IMR-90 (cell line): ENCODE measurements at regions not wholly inside any gene's neighbourhood (a gene's known extent, or its start where the extent isn't known, plus 50 kb on each side); places are given as distances from the start of the nearest gene placed in this dataset.

ENCODE experiments used
- ATAC-seq: fragments of 200-7000 bp; cut with Tn5 transposase; 2 replicates; pipeline ENCODE4 v1.9.1; 2020; ENCODE audit warnings: low read depth, mild to moderate bottlenecking, moderate library complexity
- BruUV-seq: library from RNA; stranded (reverse); fragments of 400-500 nt; replicated peaks from 2 replicates; lab custom pipeline; 2021; lab: Mats Ljungman, UMichigan
- CTCF ChIA-PET: fragments of 300-600 bp; formaldehyde crosslinking; extraction: SDS; loops from one replicate; lab custom pipeline; 2021; ENCODE audit warnings: antibody characterized with exemption; lab: Yijun Ruan, JAX
- POLR2A ChIA-PET: fragments of 300-600 bp; sonication (Branson Sonifier 250); formaldehyde crosslinking; loops from one replicate; lab custom pipeline; 2022; ENCODE audit warnings: antibody characterized with exemption; ENCODE audit not compliant: unreplicated experiment; lab: Charles Lee
- DNase-seq: peaks from one replicate; pipeline ENCODE4 v3.0.0; 2013
- H2AFZ ChIP-seq: replicated peaks from 2 replicates; pipeline ENCODE3; 2013; ENCODE audit warnings: low read length, mild to moderate bottlenecking; ENCODE audit not compliant: poor library complexity
- H2AK5ac ChIP-seq: 2 replicates; pipeline ENCODE4 v1.6.1; 2013; ENCODE audit warnings: low read depth, low read length, inconsistent platforms
- H2AK9ac ChIP-seq: replicated peaks from 2 replicates; pipeline ENCODE3; 2013; ENCODE audit warnings: mild to moderate bottlenecking, low read depth, low read length, moderate library complexity; ENCODE audit not compliant: poor library complexity
- H2BK120ac ChIP-seq: 2 replicates; pipeline ENCODE4 v1.6.1; 2013; ENCODE audit warnings: low read depth, low read length, inconsistent platforms
- H2BK15ac ChIP-seq: 3 replicates; pipeline ENCODE4 v1.6.1; 2013; ENCODE audit warnings: low read depth, low read length, inconsistent platforms
- H2BK20ac ChIP-seq: 2 replicates; pipeline ENCODE4 v1.6.1; 2013; ENCODE audit warnings: low read depth, mild to moderate bottlenecking, inconsistent platforms, low read length, moderate library complexity
- H2BK5ac ChIP-seq: 2 replicates; pipeline ENCODE4 v1.6.1; 2013; ENCODE audit warnings: mild to moderate bottlenecking, low read depth, low read length, inconsistent platforms; ENCODE audit not compliant: poor library complexity, severe bottlenecking
- H3K14ac ChIP-seq: replicated peaks from 2 replicates; pipeline ENCODE4 v1.6.1; 2013; ENCODE audit warnings: low read depth, low read length, inconsistent platforms
- H3K18ac ChIP-seq: 2 replicates; pipeline ENCODE4 v1.6.1; 2013; ENCODE audit warnings: low read depth, low read length, control low read depth
- H3K23ac ChIP-seq: 2 replicates; pipeline ENCODE4 v1.6.1; 2013; ENCODE audit warnings: low read depth, low read length, inconsistent platforms
- H3K27ac ChIP-seq: 2 replicates; pipeline ENCODE4 v1.5.1; 2013; ENCODE audit warnings: mild to moderate bottlenecking, control low read depth, low read length; ENCODE audit not compliant: insufficient read depth
- H3K27me3 ChIP-seq: 2 replicates; pipeline ENCODE4 v1.6.1; 2013; ENCODE audit warnings: low read length; ENCODE audit not compliant: control insufficient read depth, insufficient read depth
- H3K36me3 ChIP-seq: 2 replicates; pipeline ENCODE4 v1.6.1; 2013; ENCODE audit warnings: low read length, mixed read lengths; ENCODE audit not compliant: control insufficient read depth, insufficient read depth
- H3K4ac ChIP-seq: 2 replicates; pipeline ENCODE4 v1.6.1; 2013; ENCODE audit warnings: low read depth, low read length, inconsistent platforms
- H3K4me1 ChIP-seq: 2 replicates; pipeline ENCODE4 v1.6.1; 2013; ENCODE audit warnings: low read length, mixed read lengths; ENCODE audit not compliant: control insufficient read depth, insufficient read depth
- H3K4me2 ChIP-seq: 2 replicates; pipeline ENCODE4 v1.6.1; 2013; ENCODE audit warnings: low read depth, mild to moderate bottlenecking, control low read depth, low read length, moderate library complexity
- H3K4me3 ChIP-seq: 2 replicates; pipeline ENCODE4 v1.5.1; 2013; ENCODE audit warnings: low read depth, mild to moderate bottlenecking, control low read depth, low read length, moderate library complexity; ENCODE audit not compliant: insufficient read depth
- H3K56ac ChIP-seq: 2 replicates; pipeline ENCODE4 v1.6.1; 2013; ENCODE audit warnings: low read length, inconsistent platforms; ENCODE audit not compliant: insufficient read depth; ENCODE audit errors: extremely low read depth
- H3K79me1 ChIP-seq, 2 experiments: 2 replicates each; pipeline ENCODE4 v1.6.1; 2013; ENCODE audit warnings: low read length in 2 of 2, inconsistent platforms in 1 of 2, low read depth in 1 of 2
- H3K9ac ChIP-seq: 2 replicates; pipeline ENCODE4 v1.6.1; 2013; ENCODE audit warnings: low read depth, low read length, control low read depth
- H3K9me1 ChIP-seq: 2 replicates; pipeline ENCODE4 v1.6.1; 2013; ENCODE audit warnings: low read length, inconsistent platforms; ENCODE audit not compliant: insufficient read depth
- H3K9me3 ChIP-seq: 2 replicates; pipeline ENCODE4 v1.6.1; 2013; ENCODE audit warnings: low read length; ENCODE audit not compliant: control insufficient read depth, insufficient read depth
- H4K20me1 ChIP-seq: 2 replicates; pipeline ENCODE4 v1.6.1; 2013; ENCODE audit warnings: low read length, inconsistent platforms; ENCODE audit not compliant: insufficient read depth
- H4K5ac ChIP-seq: 2 replicates; pipeline ENCODE4 v1.6.1; 2013; ENCODE audit warnings: mild to moderate bottlenecking, low read depth, low read length, control low read depth
- H4K8ac ChIP-seq, 2 experiments: 2 replicates each; pipeline ENCODE4 v1.6.1; 2013; ENCODE audit warnings: low read depth in 2 of 2, low read length in 2 of 2, control low read depth in 1 of 2, inconsistent platforms in 1 of 2
- H4K91ac ChIP-seq: 2 replicates; pipeline ENCODE4 v1.6.1; 2013; ENCODE audit warnings: low read depth, low read length, inconsistent platforms; ENCODE audit not compliant: insufficient read depth
- CEBPB ChIP-seq: IDR thresholded peaks from 2 replicates; pipeline ENCODE4 v1.6.1; 2012; ENCODE audit warnings: low read depth, low read length, improper control_type of control experiment
- CHD1 ChIP-seq: IDR thresholded peaks from 2 replicates; pipeline ENCODE4 v1.6.1; 2012; ENCODE audit warnings: low read depth, low read length, improper control_type of control experiment
- MAFK ChIP-seq: IDR thresholded peaks from 2 replicates; pipeline ENCODE4 v1.6.1; 2012; ENCODE audit warnings: low read depth, low read length, improper control_type of control experiment
- MAZ ChIP-seq: IDR thresholded peaks from 2 replicates; pipeline ENCODE4 v1.6.1; 2012; ENCODE audit warnings: low read depth, mild to moderate bottlenecking, low read length, improper control_type of control experiment, moderate library complexity, borderline replicate concordance
- MXI1 ChIP-seq: IDR thresholded peaks from 2 replicates; pipeline ENCODE4 v1.6.1; 2012; ENCODE audit warnings: low read depth, mild to moderate bottlenecking, low read length, moderate library complexity, borderline replicate concordance
- NFE2L2 ChIP-seq: fragments of 150-350 bp; IDR thresholded peaks from 2 replicates; pipeline ENCODE4 v1.6.1; 2016; ENCODE audit warnings: low read depth, mild to moderate bottlenecking, low read length
- POLR2A ChIP-seq: IDR thresholded peaks from 2 replicates; pipeline ENCODE4 v1.6.1; 2012; ENCODE audit warnings: mild to moderate bottlenecking, low read depth, low read length
- RAD21 ChIP-seq: IDR thresholded peaks from 2 replicates; pipeline ENCODE4 v1.6.1; 2012; ENCODE audit warnings: low read length, improper control_type of control experiment
- RCOR1 ChIP-seq: IDR thresholded peaks from 2 replicates; pipeline ENCODE4 v1.6.1; 2012; ENCODE audit warnings: mild to moderate bottlenecking, low read length, improper control_type of control experiment; ENCODE audit not compliant: insufficient replicate concordance
- RFX5 ChIP-seq: IDR thresholded peaks from 2 replicates; pipeline ENCODE4 v1.8.0; 2012; ENCODE audit warnings: low read depth, mild to moderate bottlenecking, low read length, moderate library complexity
- WGBS, 2 experiments: methylation state at CpG; one replicate each; pipeline versions ENCODE4 v1.1.5 to v1.1.7; 2013; ENCODE audit warnings: missing lambda C conversion rate in 2 of 2; ENCODE audit not compliant: insufficient read length in 1 of 2; ENCODE audit errors: extremely low coverage in 2 of 2; 5-methylcytosine and 5-hydroxymethylcytosine counted together
- dilution Hi-C: fragments of 300-500 bp; cut with HindIII; formaldehyde crosslinking; loops from one replicate; pipeline ENCODE4 v1.14.3; 2018; ENCODE audit warnings: low sequenced_read_pairs; ENCODE audit not compliant: unreplicated experiment
- in situ Hi-C: fragments of 300-500 bp; cut with MboI; formaldehyde crosslinking; loops from 3 replicates; pipeline ENCODE4 v1.14.3; 2019; ENCODE audit warnings: low sequenced_read_pairs, inconsistent platforms, mixed read lengths
- intact Hi-C: fragments of 100-400 bp; cut with micrococcal nuclease; formaldehyde crosslinking; loops from 2 replicates; pipeline ENCODE4 v1.10.0; 2022
- TF ChIP-seq, protein P1 (sequence below): conservative IDR thresholded peaks from 2 replicates; pipeline ENCODE4 v1.5.1; 2012; ENCODE audit warnings: mild to moderate bottlenecking, low read depth, low read length, improper control_type of control experiment

DNA sequence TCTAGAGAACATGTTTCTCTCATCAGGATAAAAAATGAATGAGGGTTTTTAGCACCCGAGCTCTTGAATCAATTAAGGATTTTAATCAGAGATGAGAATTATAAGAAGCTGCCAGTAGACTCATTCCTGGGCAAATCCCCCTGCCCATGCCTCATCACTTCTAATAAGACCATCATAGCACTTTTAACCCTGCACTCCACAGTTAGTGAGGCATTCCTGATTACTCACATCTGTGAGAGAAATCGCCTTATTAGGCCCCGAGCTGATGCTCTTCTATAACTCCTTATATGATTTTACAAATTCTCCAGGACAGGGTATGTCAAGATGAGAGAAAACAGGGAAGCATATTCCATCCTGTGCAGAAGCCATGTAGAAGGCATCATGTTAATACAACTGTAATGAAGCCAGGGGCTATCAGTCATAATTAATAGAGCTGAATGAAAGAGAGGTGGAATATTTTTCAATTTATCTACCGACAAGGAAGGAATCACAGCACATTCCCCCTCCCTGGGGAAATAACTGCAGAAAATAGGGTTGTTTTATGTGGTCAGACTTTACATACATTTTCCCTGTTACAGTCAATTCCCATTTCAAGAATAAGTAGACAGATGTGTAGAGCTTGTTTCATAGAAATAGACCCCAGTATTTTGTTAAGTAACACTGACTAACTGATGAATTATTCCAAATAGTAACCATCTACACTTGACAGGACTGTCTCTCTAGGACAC lies 272.7 kb downstream of the HHIPL2 start (continued):
- no peak for TF ChIP-seq RCOR1

DNA sequence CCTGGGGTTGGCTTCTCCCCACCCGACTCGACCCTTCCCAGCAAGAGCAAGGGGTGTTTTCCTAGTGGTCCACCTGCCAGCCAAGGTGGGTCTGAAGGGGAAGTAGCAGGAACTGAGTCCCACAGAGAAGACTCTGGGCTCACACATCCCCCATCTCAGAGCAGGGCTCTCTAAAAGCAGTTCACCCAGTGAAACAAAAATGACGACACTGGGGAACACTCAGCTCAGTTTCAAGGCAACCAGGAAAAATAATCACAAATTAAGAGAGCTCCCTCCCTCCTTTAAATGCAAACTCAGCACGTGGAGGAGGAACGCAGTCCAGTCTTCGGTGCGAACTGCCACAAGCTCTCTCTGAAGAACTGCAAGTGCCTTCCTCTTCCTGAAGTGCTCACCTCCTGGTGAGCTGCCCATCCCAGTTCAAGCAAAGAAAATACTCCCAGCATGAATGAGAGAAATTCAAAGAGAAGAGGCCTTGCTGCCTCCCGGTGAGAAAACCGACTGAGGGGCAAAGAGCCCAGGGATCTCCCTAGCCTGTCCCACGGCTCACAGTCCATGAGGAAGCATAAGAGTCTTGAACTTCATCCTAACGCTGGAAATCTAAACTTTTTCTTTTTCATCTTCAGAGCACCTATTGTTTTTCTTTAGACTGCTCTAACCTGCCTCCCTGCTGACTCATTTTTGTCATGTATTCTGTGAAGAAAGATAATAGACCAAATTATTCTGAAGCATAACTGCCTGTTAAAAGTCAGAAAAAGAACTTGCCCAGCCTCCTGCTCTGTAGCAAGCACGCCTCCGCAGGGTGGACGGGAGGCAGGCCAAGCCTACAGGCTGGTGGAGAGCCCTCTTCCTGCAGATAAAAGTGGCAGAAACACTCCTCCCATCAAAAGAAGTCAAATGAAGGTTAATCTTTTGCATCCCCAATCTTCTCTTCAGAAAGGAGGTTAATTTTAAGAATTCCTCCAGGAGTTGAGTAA lies 281.4 kb downstream of the HHIPL2 start:
- POLR2A ChIA-PET: no interaction called here
- Histone ChIP-seq H3K9me3 (no peaks in the 10 kb centered on the region), H3K18ac (no peak overlapping the region), H4K20me1 (no peaks in the 10 kb centered on the region), H3K9ac (no peak overlapping the region), H2BK5ac (no peak overlapping the region), H4K5ac (no peak overlapping the region), H4K91ac (no peak overlapping the region), H3K27me3 (no peaks in the 10 kb centered on the region), H3K9me1 (peaks cover 2% of the 10 kb centered on the region; the same call in 1 of the 2 replicates), H3K14ac (no peak overlapping the region; the same call in 1 of the 2 replicates), H3K79me1 (no peaks in the 10 kb centered on the region), H3K27ac (no peak overlapping the region), H2AK5ac (no peak overlapping the region), H2BK20ac (no peak overlapping the region), H4K8ac (no peak overlapping the region), H3K4ac (no peak overlapping the region), H2BK15ac (no peak overlapping the region), H3K36me3 (no peaks in the 10 kb centered on the region), H3K56ac (no peak overlapping the region), H3K23ac (no peak overlapping the region), H2BK120ac (no peak overlapping the region; the same call in 1 of the 2 replicates), H3K4me1 (no peaks in the 10 kb centered on the region; the same call in 1 of the 2 replicates), H3K4me3 (no peak overlapping the region), H2AK9ac (no peak overlapping the region), H2AFZ (no peak overlapping the region), H3K4me2 (no peak overlapping the region)
- no TSS peak for BruUV-seq
- ATAC-seq: no peak
- 90% methylated on average over 2 of the region's 14 CpGs; no CpG with 5 or more reads in 1 of the 2 experiments for WGBS, 2 experiments
- intact Hi-C loops (no loop called here), dilution Hi-C loops (no loop called here), in situ Hi-C loops (no loop called here)
- TF ChIP-seq, protein P1, sequence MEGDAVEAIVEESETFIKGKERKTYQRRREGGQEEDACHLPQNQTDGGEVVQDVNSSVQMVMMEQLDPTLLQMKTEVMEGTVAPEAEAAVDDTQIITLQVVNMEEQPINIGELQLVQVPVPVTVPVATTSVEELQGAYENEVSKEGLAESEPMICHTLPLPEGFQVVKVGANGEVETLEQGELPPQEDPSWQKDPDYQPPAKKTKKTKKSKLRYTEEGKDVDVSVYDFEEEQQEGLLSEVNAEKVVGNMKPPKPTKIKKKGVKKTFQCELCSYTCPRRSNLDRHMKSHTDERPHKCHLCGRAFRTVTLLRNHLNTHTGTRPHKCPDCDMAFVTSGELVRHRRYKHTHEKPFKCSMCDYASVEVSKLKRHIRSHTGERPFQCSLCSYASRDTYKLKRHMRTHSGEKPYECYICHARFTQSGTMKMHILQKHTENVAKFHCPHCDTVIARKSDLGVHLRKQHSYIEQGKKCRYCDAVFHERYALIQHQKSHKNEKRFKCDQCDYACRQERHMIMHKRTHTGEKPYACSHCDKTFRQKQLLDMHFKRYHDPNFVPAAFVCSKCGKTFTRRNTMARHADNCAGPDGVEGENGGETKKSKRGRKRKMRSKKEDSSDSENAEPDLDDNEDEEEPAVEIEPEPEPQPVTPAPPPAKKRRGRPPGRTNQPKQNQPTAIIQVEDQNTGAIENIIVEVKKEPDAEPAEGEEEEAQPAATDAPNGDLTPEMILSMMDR: no peak
- TF ChIP-seq CEBPB (no peak), RCOR1 (no peak), MAZ (no peak), CHD1 (no peak), POLR2A (no peak), RAD21 (no peak), MAFK (no peak), NFE2L2 (no peak), RFX5 (no peak), MXI1 (no peak)
- no peak for DNase-seq
- CTCF ChIA-PET: no interaction called here
